ENCODE measurements at regions not wholly inside any gene's neighbourhood (a gene's known extent, or its start where the extent isn't known, plus 50 kb on each side); places are given as distances from the start of the nearest gene placed in this dataset.

DNA sequence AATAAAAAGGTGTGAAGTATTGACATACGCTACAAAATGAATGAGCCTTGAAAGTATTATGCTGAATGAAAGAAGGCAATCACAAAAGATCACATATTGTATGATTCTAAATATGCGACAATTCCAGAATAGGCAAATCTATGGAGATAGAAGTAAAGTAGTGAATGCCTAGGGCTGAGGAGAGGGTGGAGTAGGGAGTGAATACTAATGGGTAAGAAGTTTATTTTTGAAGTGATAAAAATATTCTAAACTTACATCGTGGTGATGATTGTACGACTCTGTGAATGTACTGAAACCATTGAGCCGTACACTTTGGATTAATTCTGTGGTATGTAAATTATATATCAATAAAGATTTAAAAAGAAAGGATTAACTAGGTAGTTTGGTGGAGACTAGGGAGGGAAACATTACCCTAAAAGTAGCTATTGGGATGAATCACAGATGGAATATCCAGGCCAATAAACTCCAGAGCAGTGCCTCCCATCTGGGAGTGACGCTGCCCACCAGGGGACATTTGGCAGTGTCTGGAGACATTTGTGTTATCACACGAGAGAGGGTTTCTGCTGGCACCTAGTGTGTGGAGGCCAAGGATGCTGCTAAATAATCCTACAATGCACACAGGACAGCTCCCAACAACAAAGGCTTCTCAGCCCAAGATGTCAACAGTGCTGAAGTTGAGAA lies 214.2 kb upstream of the PCSK2 start:
- Histone ChIP-seq H3K4me3 (ENCODE audit: insufficient read depth, low read depth, low read length) (no peak overlapping the region), H3K4me2 (ENCODE audit: low read length) (no peak overlapping the region), H3K27me3 (ENCODE audit: insufficient read depth, low read length) (no peaks in the 10 kb centered on the region), H3K79me2 (ENCODE audit: insufficient read depth, low read length) (no peaks in the 10 kb centered on the region), H4K20me1 (ENCODE audit: insufficient read depth, low read length) (no peaks in the 10 kb centered on the region), H2AFZ (ENCODE audit: low read depth, low read length) (no peak overlapping the region), H3K27ac (ENCODE audit: low read depth, low read length) (no peak overlapping the region), H3K9ac (ENCODE audit: low read length) (no peak overlapping the region), H3K9me3 (ENCODE audit: insufficient read depth, low read depth, low read length) (no peaks in the 10 kb centered on the region), H3K4me1 (ENCODE audit: insufficient read depth, low read length) (no peaks in the 10 kb centered on the region), H3K36me3 (ENCODE audit: insufficient read depth, low read length) (no peaks in the 10 kb centered on the region)
- DNase-seq (ENCODE audit: low read depth) (no peak), FAIRE-seq (no peak)
- H3K27ac Mint-ChIP-seq (ENCODE audit: unreplicated experiment), result no peak overlapping the region
- H3K9me3 Mint-ChIP-seq (ENCODE audit: unreplicated experiment), result no peaks in the 10 kb centered on the region
- H3K4me1 Mint-ChIP-seq (ENCODE audit: low read depth, unreplicated experiment), result peaks cover 8% of the 10 kb centered on the region
- H3K27me3 Mint-ChIP-seq (ENCODE audit: low read depth, unreplicated experiment), result peaks cover 5% of the 10 kb centered on the region
- H3K36me3 Mint-ChIP-seq (ENCODE audit: low read depth, unreplicated experiment), result no peaks in the 10 kb centered on the region
- no peak overlapping the region for H3K4me3 Mint-ChIP-seq (ENCODE audit: unreplicated experiment)
- TF ChIP-seq, protein P1, sequence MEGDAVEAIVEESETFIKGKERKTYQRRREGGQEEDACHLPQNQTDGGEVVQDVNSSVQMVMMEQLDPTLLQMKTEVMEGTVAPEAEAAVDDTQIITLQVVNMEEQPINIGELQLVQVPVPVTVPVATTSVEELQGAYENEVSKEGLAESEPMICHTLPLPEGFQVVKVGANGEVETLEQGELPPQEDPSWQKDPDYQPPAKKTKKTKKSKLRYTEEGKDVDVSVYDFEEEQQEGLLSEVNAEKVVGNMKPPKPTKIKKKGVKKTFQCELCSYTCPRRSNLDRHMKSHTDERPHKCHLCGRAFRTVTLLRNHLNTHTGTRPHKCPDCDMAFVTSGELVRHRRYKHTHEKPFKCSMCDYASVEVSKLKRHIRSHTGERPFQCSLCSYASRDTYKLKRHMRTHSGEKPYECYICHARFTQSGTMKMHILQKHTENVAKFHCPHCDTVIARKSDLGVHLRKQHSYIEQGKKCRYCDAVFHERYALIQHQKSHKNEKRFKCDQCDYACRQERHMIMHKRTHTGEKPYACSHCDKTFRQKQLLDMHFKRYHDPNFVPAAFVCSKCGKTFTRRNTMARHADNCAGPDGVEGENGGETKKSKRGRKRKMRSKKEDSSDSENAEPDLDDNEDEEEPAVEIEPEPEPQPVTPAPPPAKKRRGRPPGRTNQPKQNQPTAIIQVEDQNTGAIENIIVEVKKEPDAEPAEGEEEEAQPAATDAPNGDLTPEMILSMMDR (IDR thresholded peaks at IDR 0.05; ENCODE audit: insufficient read depth, low read depth, low read length), result no peak
- TF ChIP-seq EZH2 (IDR thresholded peaks at IDR 0.05; ENCODE audit: insufficient read depth, low read length), result no peak

DNA sequence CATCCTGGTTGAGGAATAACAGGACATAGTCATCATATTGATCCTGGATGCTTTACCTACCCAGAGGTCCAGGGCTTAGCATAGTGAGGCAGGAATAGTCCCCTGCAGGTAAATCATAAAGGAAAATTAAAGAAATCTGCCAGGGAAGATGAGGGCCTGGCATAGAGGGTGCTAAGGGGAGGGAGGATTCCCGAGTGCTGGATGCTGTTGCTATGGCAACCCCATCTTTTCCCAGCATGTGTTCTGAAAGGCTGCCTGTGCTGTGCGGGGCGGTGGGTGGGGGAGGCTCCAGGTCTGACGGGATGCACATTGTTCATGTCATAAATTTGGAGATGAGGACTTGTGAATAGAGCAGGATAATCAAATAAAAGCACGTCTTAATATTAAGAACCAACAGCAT lies 212.6 kb upstream of the PCSK2 start:
- Mint-ChIP-seq H3K36me3 (ENCODE audit: low read depth, unreplicated experiment) (no peaks in the 10 kb centered on the region), H3K27ac (ENCODE audit: unreplicated experiment) (no peak overlapping the region), H3K27me3 (ENCODE audit: low read depth, unreplicated experiment) (peaks cover 5% of the 10 kb centered on the region), H3K4me1 (ENCODE audit: low read depth, unreplicated experiment) (peaks cover 8% of the 10 kb centered on the region), H3K9me3 (ENCODE audit: unreplicated experiment) (no peaks in the 10 kb centered on the region), H3K4me3 (ENCODE audit: unreplicated experiment) (no peak overlapping the region)
- H3K9me3 ChIP-seq (ENCODE audit: insufficient read depth, low read depth, low read length), result no peaks in the 10 kb centered on the region
- FAIRE-seq (no peak), DNase-seq (ENCODE audit: low read depth) (no peak)
- no peak overlapping the region for H3K4me3 ChIP-seq (ENCODE audit: insufficient read depth, low read depth, low read length)
- no peak overlapping the region for H3K9ac ChIP-seq (ENCODE audit: low read length)
- H4K20me1 ChIP-seq (ENCODE audit: insufficient read depth, low read length), result no peaks in the 10 kb centered on the region
- H3K27ac ChIP-seq (ENCODE audit: low read depth, low read length), result no peak overlapping the region
- H2AFZ ChIP-seq (ENCODE audit: low read depth, low read length), result no peak overlapping the region
- no peak for TF ChIP-seq EZH2 (IDR thresholded peaks at IDR 0.05; ENCODE audit: insufficient read depth, low read length)
- TF ChIP-seq, protein P1 (IDR thresholded peaks at IDR 0.05; ENCODE audit: insufficient read depth, low read depth, low read length), result no peak
- no peaks in the 10 kb centered on the region for H3K36me3 ChIP-seq (ENCODE audit: insufficient read depth, low read length)
- no peaks in the 10 kb centered on the region for H3K79me2 ChIP-seq (ENCODE audit: insufficient read depth, low read length)
- H3K4me1 ChIP-seq (ENCODE audit: insufficient read depth, low read length), result no peaks in the 10 kb centered on the region
- no peaks in the 10 kb centered on the region for H3K27me3 ChIP-seq (ENCODE audit: insufficient read depth, low read length)
- H3K4me2 ChIP-seq (ENCODE audit: low read length), result no peak overlapping the region

DNA sequence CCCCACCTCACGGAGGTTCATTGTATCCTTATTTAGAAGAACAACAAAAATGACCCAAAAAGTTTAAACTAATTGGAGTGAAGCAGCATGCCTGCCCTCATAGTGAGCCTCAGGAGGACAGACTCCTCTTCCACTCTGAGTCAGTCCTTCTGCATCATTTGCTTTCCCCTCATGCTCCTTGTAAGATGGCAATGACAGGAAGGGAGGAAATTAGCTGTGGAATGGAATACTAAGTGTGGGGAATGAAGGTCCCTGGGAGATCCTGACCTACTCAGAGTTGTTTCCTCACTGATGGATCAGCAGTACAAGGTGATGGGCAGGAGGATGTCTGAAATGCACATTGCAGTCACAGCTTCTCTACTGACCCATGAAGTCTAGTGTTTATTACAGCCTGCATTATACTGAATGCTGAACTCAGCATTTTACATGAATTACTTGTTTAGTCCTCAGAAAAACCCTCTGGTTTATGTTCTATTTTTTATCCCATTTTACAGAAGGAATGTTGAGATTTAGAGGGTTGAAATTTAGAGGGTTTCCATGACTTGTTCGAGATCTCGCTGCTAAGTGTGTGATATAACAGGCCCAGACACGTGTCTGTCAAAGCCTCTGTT lies 212.0 kb upstream of the PCSK2 start:
- no peak overlapping the region for H3K4me3 Mint-ChIP-seq (ENCODE audit: unreplicated experiment)
- peaks cover 8% of the 10 kb centered on the region for H3K4me1 Mint-ChIP-seq (ENCODE audit: low read depth, unreplicated experiment)
- Histone ChIP-seq H3K27me3 (ENCODE audit: insufficient read depth, low read length) (no peaks in the 10 kb centered on the region), H3K4me1 (ENCODE audit: insufficient read depth, low read length) (no peaks in the 10 kb centered on the region), H3K36me3 (ENCODE audit: insufficient read depth, low read length) (no peaks in the 10 kb centered on the region), H3K9ac (ENCODE audit: low read length) (no peak overlapping the region), H2AFZ (ENCODE audit: low read depth, low read length) (no peak overlapping the region), H4K20me1 (ENCODE audit: insufficient read depth, low read length) (no peaks in the 10 kb centered on the region), H3K4me2 (ENCODE audit: low read length) (no peak overlapping the region), H3K9me3 (ENCODE audit: insufficient read depth, low read depth, low read length) (no peaks in the 10 kb centered on the region), H3K27ac (ENCODE audit: low read depth, low read length) (no peak overlapping the region), H3K79me2 (ENCODE audit: insufficient read depth, low read length) (no peaks in the 10 kb centered on the region), H3K4me3 (ENCODE audit: insufficient read depth, low read depth, low read length) (no peak overlapping the region)
- no peaks in the 10 kb centered on the region for H3K9me3 Mint-ChIP-seq (ENCODE audit: unreplicated experiment)
- no peaks in the 10 kb centered on the region for H3K36me3 Mint-ChIP-seq (ENCODE audit: low read depth, unreplicated experiment)
- TF ChIP-seq EZH2 (IDR thresholded peaks at IDR 0.05; ENCODE audit: insufficient read depth, low read length), result no peak
- TF ChIP-seq, protein P1 (IDR thresholded peaks at IDR 0.05; ENCODE audit: insufficient read depth, low read depth, low read length), result no peak
- peaks cover 5% of the 10 kb centered on the region for H3K27me3 Mint-ChIP-seq (ENCODE audit: low read depth, unreplicated experiment)
- no peak overlapping the region for H3K27ac Mint-ChIP-seq (ENCODE audit: unreplicated experiment)
- DNase-seq (ENCODE audit: low read depth) (no peak), FAIRE-seq (no peak)
